Heart right ventricle (tissue), 16 donors: ENCODE measurements at regions not wholly inside any gene's neighbourhood (a gene's known extent, or its start where the extent isn't known, plus 50 kb on each side); places are given as distances from the start of the nearest gene placed in this dataset.

ENCODE experiments used
- ATAC-seq, 8 donors: fragments of 200-7000 bp; cut with Tn5 transposase; one replicate each; pipeline ENCODE4 v1.9.1; 2020; ENCODE audit warnings: mild to moderate bottlenecking in 8 of 8, moderate library complexity in 8 of 8, moderate number of reproducible peaks in 1 of 8
- DNase-seq, 2 donors: peaks; one replicate each; pipeline ENCODE4 v3.0.0-alpha.2; 2020
- H3K27ac ChIP-seq, 10 donors: fragments of 200-600 bp; sonication (generic) in 2 of 10; one replicate each; pipeline versions ENCODE4 v1.5.0 to v1.8.0; 2020 to 2022; ENCODE audit warnings: mild to moderate bottlenecking in 3 of 10
- H3K27me3 ChIP-seq, 7 donors: fragments of 200-600 bp; one replicate each; pipeline ENCODE4 v1.8.0; 2021 to 2022; ENCODE audit warnings: mild to moderate bottlenecking in 2 of 7
- H3K36me3 ChIP-seq, 9 donors: fragments of 200-600 bp; sonication (generic) in 1 of 9; one replicate each; pipeline versions ENCODE4 v1.5.0 to v1.8.0; 2020 to 2022; ENCODE audit warnings: mild to moderate bottlenecking in 2 of 9
- H3K4me1 ChIP-seq, 9 donors: fragments of 200-600 bp; sonication (generic) in 1 of 9; one replicate each; pipeline versions ENCODE4 v1.5.0 to v1.8.0; 2020 to 2022; ENCODE audit warnings: mild to moderate bottlenecking in 4 of 9
- H3K4me3 ChIP-seq, 10 donors: fragments of 200-600 bp; sonication (generic) in 2 of 10; one replicate each; pipeline versions ENCODE4 v1.5.0 to v1.8.0; 2020 to 2022; ENCODE audit warnings: mild to moderate bottlenecking in 7 of 10, moderate library complexity in 2 of 10
- H3K9me3 ChIP-seq, 11 donors: fragments of 200-600 bp in 10 of 11; sonication (generic) in 2 of 11; one replicate each; pipeline versions ENCODE4 v1.5.0 to v1.8.0; 2013 to 2022; ENCODE audit warnings: mild to moderate bottlenecking in 2 of 11, control low read depth in 1 of 11, moderate library complexity in 1 of 11
- CTCF ChIP-seq, 9 donors: fragments of 200-600 bp; sonication (generic) in 2 of 9; IDR thresholded peaks; one replicate each; pipeline versions ENCODE4 v1.5.0 to v1.8.0; 2021 to 2022; ENCODE audit warnings: antibody characterized with exemption in 9 of 9, mild to moderate bottlenecking in 5 of 9, moderate library complexity in 1 of 9
- WGBS, 2 donors: extraction: QIAGEN DNeasy Blood & Tissue Kit; methylation state at CpG; one replicate each; pipeline ENCODE4 v1.1.7; 2013; ENCODE audit warnings: inconsistent platforms in 1 of 2; 5-methylcytosine and 5-hydroxymethylcytosine counted together
- intact Hi-C, 10 donors: fragments of 100-400 bp; cut with DNase I; formaldehyde crosslinking; loops; one replicate each; pipeline versions ENCODE4 v1.11.1 to v1.14.2; 2022
- donor health status: Arrhythmogenic right ventricular cardiomyopathy.
- donor health status: ischemic (EF 13 %, LVEDD 7.1; RV severe dilation, severe dysfunction).
- donor health status: healthy with polysubstance abuse.
- donor health status: DM: no; HTN: yes; CAD: no.
- donor health status: DM: no; HTN: no; CAD: no.
- donor health status: ischemic (EF 25% LVEDD 6.9; RV normal size, moderate dysfunction).
- donor health status: ischemic (EF 25% LVEDD 5.7; RV mildly dilated, moderate dysfunction).
- donor health status: healthy.
- donor health status: DM: yes; HTN: yes; CAD: no.
- donor health status: Ischemic cardiomyopathy.
- donor health status: ischemic (EF 35%, LVEDD 5.7; RV mildly dilated, moderate dysfunction).
- donor health status: nonischemic (EF 11% LVEDD 7.7; RV severe dilation, severe dysfunction).
- donor health status: DM: yes; HTN: yes; CAD: no.
- donor health status: PGD.
- donor health status: ischemic (EF 29% LVEDD 5.4; RV normal size, mild dysfunction).
- donor health status: nonischemic (EF 23%, LVEDD 6.1; RV moderate dilation, normal function).

GRCh38 chr14:42872786-42873185, 1266.1 kb downstream of the LRFN5 start:
- WGBS, 2 donors: 66 to 68% methylated on average over 3 of the region's 3 CpGs
- Histone ChIP-seq H3K4me3 (no peak overlapping the region), H3K36me3 (no peaks in the 10 kb centered on the region), H3K27me3 (no peaks in the 10 kb centered on the region), H3K4me1 (no peaks in the 10 kb centered on the region), H3K9me3 (peaks cover 0 to 3% (median 0%) of the 10 kb centered on the region in 11 donors), H3K27ac (no peak overlapping the region)
- intact Hi-C loops: no loop called here
- no peak for TF ChIP-seq CTCF (IDR thresholded peaks at IDR 0.05)
- ATAC-seq (no peak), DNase-seq (no peak)

- H3K27ac ChIP-seq: no peak overlapping the region
- H3K9me3 ChIP-seq: peaks cover 0 to 3% (median 0%) of the 10 kb centered on the region in 11 donors
- H3K27me3 ChIP-seq: no peaks in the 10 kb centered on the region
- TF ChIP-seq CTCF (IDR thresholded peaks at IDR 0.05): no peak
- H3K36me3 ChIP-seq: no peaks in the 10 kb centered on the region
- no peak for ATAC-seq
- no peak for DNase-seq
- intact Hi-C loops: no loop called here
- no peak overlapping the region for H3K4me3 ChIP-seq
- no peaks in the 10 kb centered on the region for H3K4me1 ChIP-seq
- WGBS, 2 donors: 85 to 96% methylated on average over 1 of the region's 1 CpG
These were observed 1263.0 kb downstream of the LRFN5 start for GRCh38 chr14:42869681-42870080.

GRCh38 chr14:42862114-42862513, 1255.4 kb downstream of the LRFN5 start:
- H3K4me3 ChIP-seq: no peak overlapping the region
- no peak for TF ChIP-seq CTCF (IDR thresholded peaks at IDR 0.05)
- H3K36me3 ChIP-seq: no peaks in the 10 kb centered on the region
- intact Hi-C loops: no loop called here
- H3K27me3 ChIP-seq: no peaks in the 10 kb centered on the region
- no peak for DNase-seq
- no peaks in the 10 kb centered on the region for H3K9me3 ChIP-seq
- H3K27ac ChIP-seq: no peak overlapping the region
- no peak for ATAC-seq
- no peaks in the 10 kb centered on the region for H3K4me1 ChIP-seq
- 77 to 83% methylated on average over 3 of the region's 3 CpGs for WGBS, 2 donors

- intact Hi-C loops: no loop called here
- DNase-seq (no peak), ATAC-seq (no peak)
- no peak for TF ChIP-seq CTCF (IDR thresholded peaks at IDR 0.05)
- no peak overlapping the region for H3K4me3 ChIP-seq
- no peaks in the 10 kb centered on the region for H3K27me3 ChIP-seq
- WGBS, 2 donors: 79 to 81% methylated on average over 1 of the region's 1 CpG
- H3K36me3 ChIP-seq: no peaks in the 10 kb centered on the region
- no peak overlapping the region for H3K27ac ChIP-seq
- H3K4me1 ChIP-seq: no peaks in the 10 kb centered on the region
- H3K9me3 ChIP-seq: no peaks in the 10 kb centered on the region
These were observed 1253.7 kb downstream of the LRFN5 start for GRCh38 chr14:42860371-42860770.

GRCh38 chr14:42856106-42856505, 1249.4 kb downstream of the LRFN5 start:
- no peaks in the 10 kb centered on the region for H3K36me3 ChIP-seq
- intact Hi-C loops: no loop called here
- DNase-seq (no peak), ATAC-seq (no peak)
- TF ChIP-seq CTCF (IDR thresholded peaks at IDR 0.05): no peak
- H3K4me1 ChIP-seq: no peaks in the 10 kb centered on the region
- H3K9me3 ChIP-seq: no peaks in the 10 kb centered on the region
- H3K27ac ChIP-seq: no peak overlapping the region
- no peak overlapping the region for H3K4me3 ChIP-seq
- WGBS, 2 donors: 67 to 74% methylated on average over 1 of the region's 1 CpG
- no peaks in the 10 kb centered on the region for H3K27me3 ChIP-seq
